ENCODE measurements at regions not wholly inside any gene's neighbourhood (a gene's known extent, or its start where the extent isn't known, plus 50 kb on each side); places are given as distances from the start of the nearest gene placed in this dataset.

- no peaks in the 10 kb centered on the region for H3K79me2 ChIP-seq
- H3K4me2 ChIP-seq, result no peak overlapping the region
- DNase-seq (ENCODE audit: low spot score), result no peak
- no peaks in the 10 kb centered on the region for H3K9me2 ChIP-seq (replicated peaks; ENCODE audit: insufficient read depth)
- no peaks in the 10 kb centered on the region for H3K27me3 ChIP-seq
- TF ChIP-seq EZH2phosphoT487 (IDR thresholded peaks at IDR 0.05; ENCODE audit: low read depth, severe bottlenecking, unreplicated experiment) (no peak), CTCF (IDR thresholded peaks at IDR 0.05; ENCODE audit: poor library complexity) (no peak), EZH2 (IDR thresholded peaks at IDR 0.05; ENCODE audit: borderline replicate concordance) (no peak)
- no peaks in the 10 kb centered on the region for H3K9me3 ChIP-seq (ENCODE audit: low read depth)
- no peak overlapping the region for H2AFZ ChIP-seq
- H3K36me3 ChIP-seq (replicated peaks; ENCODE audit: insufficient read depth, low read depth), result no peaks in the 10 kb centered on the region
- no peak overlapping the region for H3K4me3 ChIP-seq
- H3K4me1 ChIP-seq (ENCODE audit: insufficient read depth), result peaks cover 4% of the 10 kb centered on the region
- H3K27ac ChIP-seq, result no peak overlapping the region
- 81% methylated on average over 10 of the region's 10 CpGs for WGBS (ENCODE audit: low lambda C conversion rate, missing lambda C conversion rate)
- H4K20me1 ChIP-seq (ENCODE audit: insufficient read depth, poor library complexity, severe bottlenecking), result no peaks in the 10 kb centered on the region
These were observed 121.1 kb upstream of the TMEM45B start for GRCh38 chr11:129694538-129694937.

- no peak overlapping the region for H2AFZ ChIP-seq
- no peaks in the 10 kb centered on the region for H4K20me1 ChIP-seq (ENCODE audit: insufficient read depth, poor library complexity, severe bottlenecking)
- WGBS (ENCODE audit: low lambda C conversion rate, missing lambda C conversion rate), result 88% methylated on average over 10 of the region's 10 CpGs
- no peak for DNase-seq (ENCODE audit: low spot score)
- H3K27ac ChIP-seq, result no peak overlapping the region
- H3K9me2 ChIP-seq (replicated peaks; ENCODE audit: insufficient read depth), result no peaks in the 10 kb centered on the region
- H3K4me3 ChIP-seq, result no peak overlapping the region
- H3K36me3 ChIP-seq (replicated peaks; ENCODE audit: insufficient read depth, low read depth), result no peaks in the 10 kb centered on the region
- no peak overlapping the region for H3K4me2 ChIP-seq
- H3K79me2 ChIP-seq, result no peaks in the 10 kb centered on the region
- H3K27me3 ChIP-seq, result no peaks in the 10 kb centered on the region
- peaks cover 4% of the 10 kb centered on the region for H3K4me1 ChIP-seq (ENCODE audit: insufficient read depth)
- TF ChIP-seq EZH2phosphoT487 (IDR thresholded peaks at IDR 0.05; ENCODE audit: low read depth, severe bottlenecking, unreplicated experiment) (no peak), EZH2 (IDR thresholded peaks at IDR 0.05; ENCODE audit: borderline replicate concordance) (no peak), CTCF (IDR thresholded peaks at IDR 0.05; ENCODE audit: poor library complexity) (no peak)
- no peaks in the 10 kb centered on the region for H3K9me3 ChIP-seq (ENCODE audit: low read depth)
These were observed 120.7 kb upstream of the TMEM45B start for GRCh38 chr11:129694966-129695365.

- Histone ChIP-seq H3K4me2 (peak overlapping the region; percentile 87), H3K27me3 (no peaks in the 10 kb centered on the region), H3K27ac (no peak overlapping the region), H3K79me2 (no peaks in the 10 kb centered on the region), H4K20me1 (ENCODE audit: insufficient read depth, poor library complexity, severe bottlenecking) (no peaks in the 10 kb centered on the region), H3K36me3 (replicated peaks; ENCODE audit: insufficient read depth, low read depth) (no peaks in the 10 kb centered on the region), H3K9me3 (ENCODE audit: low read depth) (no peaks in the 10 kb centered on the region), H2AFZ (peak overlapping the region; percentile 55), H3K4me1 (ENCODE audit: insufficient read depth) (peaks cover 4% of the 10 kb centered on the region), H3K4me3 (peak overlapping the region; percentile 52), H3K9me2 (replicated peaks; ENCODE audit: insufficient read depth) (no peaks in the 10 kb centered on the region)
- peak; percentile 82 for DNase-seq (ENCODE audit: low spot score)
- WGBS (ENCODE audit: low lambda C conversion rate, missing lambda C conversion rate), result 6% methylated on average over 25 of the region's 25 CpGs
- TF ChIP-seq CTCF (IDR thresholded peaks at IDR 0.05; ENCODE audit: poor library complexity), result peak; percentile 69
- TF ChIP-seq EZH2phosphoT487 (IDR thresholded peaks at IDR 0.05; ENCODE audit: low read depth, severe bottlenecking, unreplicated experiment), result no peak
These were observed 119.9 kb upstream of the TMEM45B start for GRCh38 chr11:129695571-129696308.

All from hepatocyte (in vitro differentiated cells).